Trophoblast cell (in vitro differentiated cells and primary cell): ENCODE measurements at regions not wholly inside any gene's neighbourhood (a gene's known extent, or its start where the extent isn't known, plus 50 kb on each side); places are given as distances from the start of the nearest gene placed in this dataset.
"Not testable (repeated sequence)": the region's sequence is repeated elsewhere in the genome, so short reads cannot be mapped to it uniquely, and the experiment has no call there.

Experiments used
- DNase-seq, 2 donors: peaks; one replicate each; pipeline ENCODE4 v3.0.0-alpha.2; 2016
- H2AFZ ChIP-seq: 2 replicates; pipeline ENCODE4 v1.6.1; 2013; ENCODE audit warnings: low read length, moderate library complexity, mild to moderate bottlenecking; ENCODE audit not compliant: insufficient read depth, poor library complexity
- H2AK5ac ChIP-seq: 2 replicates; pipeline ENCODE4 v1.6.1; 2013; ENCODE audit warnings: mild to moderate bottlenecking, low read length
- H2BK120ac ChIP-seq: 2 replicates; pipeline ENCODE4 v1.6.1; 2013; ENCODE audit warnings: low read length, mild to moderate bottlenecking, moderate library complexity; ENCODE audit not compliant: insufficient read depth, poor library complexity
- H2BK12ac ChIP-seq: 2 replicates; pipeline ENCODE4 v1.6.1; 2013; ENCODE audit warnings: mild to moderate bottlenecking, low read length, moderate library complexity
- H2BK5ac ChIP-seq: 2 replicates; pipeline ENCODE4 v1.6.1; 2013; ENCODE audit warnings: low read length, low read depth, moderate library complexity, mild to moderate bottlenecking; ENCODE audit not compliant: poor library complexity
- H3K14ac ChIP-seq: 2 replicates; pipeline ENCODE4 v1.6.1; 2013; ENCODE audit warnings: mild to moderate bottlenecking, low read length
- H3K18ac ChIP-seq: 2 replicates; pipeline ENCODE4 v1.6.1; 2013; ENCODE audit warnings: mild to moderate bottlenecking, low read length
- H3K23ac ChIP-seq: 2 replicates; pipeline ENCODE4 v1.6.1; 2013; ENCODE audit warnings: low read length
- H3K27ac ChIP-seq: 2 replicates; pipeline ENCODE4 v1.5.1; 2013; ENCODE audit warnings: low read depth, mild to moderate bottlenecking, inconsistent platforms, low read length, moderate library complexity
- H3K27me3 ChIP-seq: 2 replicates; pipeline ENCODE4 v1.6.1; 2013; ENCODE audit warnings: inconsistent platforms, mild to moderate bottlenecking, low read length, moderate library complexity; ENCODE audit not compliant: insufficient read depth
- H3K36me3 ChIP-seq, 2 experiments: 1 replicate in 1 of 2; 2 replicates in 1 of 2; pipeline ENCODE4 v1.6.1; 2013; ENCODE audit warnings: low read length in 2 of 2, mild to moderate bottlenecking in 2 of 2, moderate library complexity in 1 of 2; ENCODE audit not compliant: insufficient read depth in 2 of 2, control insufficient read depth in 1 of 2
- H3K4ac ChIP-seq: 2 replicates; pipeline ENCODE4 v1.6.1; 2013; ENCODE audit warnings: low read depth, mild to moderate bottlenecking, low read length, moderate library complexity
- H3K4me1 ChIP-seq, 2 experiments: 1 replicate in 1 of 2; 2 replicates in 1 of 2; pipeline ENCODE4 v1.6.1; 2013; ENCODE audit warnings: low read length in 2 of 2, mild to moderate bottlenecking in 2 of 2, moderate library complexity in 1 of 2; ENCODE audit not compliant: insufficient read depth in 2 of 2, control insufficient read depth in 1 of 2
- H3K4me2 ChIP-seq: 2 replicates; pipeline ENCODE4 v1.6.1; 2013; ENCODE audit warnings: inconsistent platforms, mild to moderate bottlenecking, low read length, moderate library complexity
- H3K4me3 ChIP-seq: 2 replicates; pipeline ENCODE4 v1.5.1; 2013; ENCODE audit warnings: mild to moderate bottlenecking, low read depth, low read length, inconsistent platforms
- H3K79me1 ChIP-seq: one replicate; pipeline ENCODE4 v1.6.1; 2013; ENCODE audit warnings: low read length
- H3K79me2 ChIP-seq: 2 replicates; pipeline ENCODE4 v1.6.1; 2013; ENCODE audit warnings: low read length, mild to moderate bottlenecking; ENCODE audit not compliant: control insufficient read depth, insufficient read depth, poor library complexity
- H3K9ac ChIP-seq: 2 replicates; pipeline ENCODE4 v1.6.1; 2013; ENCODE audit warnings: mild to moderate bottlenecking, low read length
- H3K9me3 ChIP-seq: 2 replicates; pipeline ENCODE4 v1.6.1; 2013; ENCODE audit warnings: low read depth, mild to moderate bottlenecking, control low read depth, inconsistent platforms, low read length; ENCODE audit not compliant: insufficient read depth
- H4K12ac ChIP-seq: 2 replicates; pipeline ENCODE4 v1.6.1; 2013; ENCODE audit warnings: low read depth, mild to moderate bottlenecking, low read length, moderate library complexity
- H4K8ac ChIP-seq: 2 replicates; pipeline ENCODE4 v1.6.1; 2013; ENCODE audit warnings: low read depth, mild to moderate bottlenecking, low read length, moderate library complexity
- H4K91ac ChIP-seq: one replicate; pipeline ENCODE4 v1.6.1; 2013; ENCODE audit warnings: low read depth, mild to moderate bottlenecking, low read length, moderate library complexity
- WGBS: extraction: QIAGEN DNeasy Blood & Tissue Kit; methylation state at CpG from one replicate; pipeline ENCODE4 v1.1.7; 2013; ENCODE audit warnings: missing lambda C conversion rate; ENCODE audit not compliant: insufficient read length, insufficient coverage; ENCODE audit errors: extremely low coverage; 5-methylcytosine and 5-hydroxymethylcytosine counted together

DNA sequence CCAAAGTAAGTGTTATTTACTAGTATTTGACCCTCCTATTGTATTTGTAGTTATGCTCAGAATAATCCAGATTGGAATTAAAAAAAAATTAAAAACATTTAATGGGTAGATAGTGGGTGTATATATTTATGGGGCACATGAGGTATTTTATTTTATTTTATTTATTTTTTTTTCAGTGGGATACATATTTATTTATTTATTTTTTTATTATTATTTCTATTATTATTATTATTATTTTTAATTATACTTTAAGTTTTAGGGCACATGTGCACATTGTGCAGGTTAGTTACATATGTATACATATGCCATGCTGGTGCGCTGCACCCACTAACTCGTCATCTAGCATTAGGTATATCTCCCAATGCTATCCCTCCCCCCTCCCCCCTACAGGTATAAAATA, 1211.8 kb downstream of the OTOL1 start:
- not testable (repeated sequence) for H4K91ac ChIP-seq

GRCh38 chr3:162708942-162709706, 1212.5 kb downstream of the OTOL1 start:
- H3K4ac ChIP-seq, DNase-seq, H4K91ac ChIP-seq, H3K36me3 ChIP-seq, H2AK5ac ChIP-seq, H2BK12ac ChIP-seq, H3K9ac ChIP-seq, H3K4me1 ChIP-seq, H4K12ac ChIP-seq, H2BK120ac ChIP-seq, H3K27me3 ChIP-seq, H3K4me2 ChIP-seq, H3K79me2 ChIP-seq, H3K79me1 ChIP-seq, H2BK5ac ChIP-seq, H3K14ac ChIP-seq, H3K27ac ChIP-seq, H2AFZ ChIP-seq, H3K9me3 ChIP-seq, H3K4me3 ChIP-seq, H3K18ac ChIP-seq, H3K23ac ChIP-seq, H4K8ac ChIP-seq: not testable (repeated sequence)
- no CpG with 5 or more reads among the region's 15 CpGs for WGBS

More for the DNA sequence above, 1211.8 kb downstream of the OTOL1 start:
- not testable (repeated sequence) for DNase-seq, H3K4me2 ChIP-seq, H2AFZ ChIP-seq, H3K14ac ChIP-seq, H3K36me3 ChIP-seq, H3K79me1 ChIP-seq, H2BK5ac ChIP-seq, H3K9me3 ChIP-seq, H3K23ac ChIP-seq, H3K4ac ChIP-seq, H3K4me1 ChIP-seq, H3K79me2 ChIP-seq, H3K4me3 ChIP-seq, H2BK12ac ChIP-seq, H4K8ac ChIP-seq, H3K27ac ChIP-seq, H3K18ac ChIP-seq, H2BK120ac ChIP-seq, H3K27me3 ChIP-seq, H2AK5ac ChIP-seq, H4K12ac ChIP-seq, H3K9ac ChIP-seq
- WGBS: no CpG with 5 or more reads among the region's 2 CpGs

- no CpG with 5 or more reads among the region's 30 CpGs for WGBS
- H4K12ac ChIP-seq: no peak overlapping the region
- no peaks in the 10 kb centered on the region for H3K36me3 ChIP-seq
- no peak overlapping the region for H4K8ac ChIP-seq
- H2AFZ ChIP-seq: no peak overlapping the region
- H3K27ac ChIP-seq: no peak overlapping the region
- no peaks in the 10 kb centered on the region for H3K79me1 ChIP-seq
- H3K79me2 ChIP-seq: no peaks in the 10 kb centered on the region
- H2BK120ac ChIP-seq: no peak overlapping the region
- H3K4ac ChIP-seq: no peak overlapping the region
- no peaks in the 10 kb centered on the region for H3K9me3 ChIP-seq
- no peak overlapping the region for H3K14ac ChIP-seq
- H4K91ac ChIP-seq: no peak overlapping the region
- no peak overlapping the region for H3K9ac ChIP-seq
- no peak overlapping the region for H3K4me2 ChIP-seq
- H2AK5ac ChIP-seq: no peak overlapping the region
- H3K23ac ChIP-seq: no peak overlapping the region
- no peak overlapping the region for H3K18ac ChIP-seq
- H2BK12ac ChIP-seq: no peak overlapping the region
- H3K4me1 ChIP-seq: no peaks in the 10 kb centered on the region
- H2BK5ac ChIP-seq: no peak overlapping the region
- H3K4me3 ChIP-seq: no peak overlapping the region
- DNase-seq: no peak
- H3K27me3 ChIP-seq: no peaks in the 10 kb centered on the region
These were observed 1213.9 kb downstream of the OTOL1 start for GRCh38 chr3:162710332-162711112.

GRCh38 chr3:162717074-162717473, 1220.5 kb downstream of the OTOL1 start:
- not testable (repeated sequence) for H4K8ac ChIP-seq, H2BK5ac ChIP-seq, H3K4me2 ChIP-seq, H3K23ac ChIP-seq, H3K18ac ChIP-seq, H3K79me1 ChIP-seq, H3K4ac ChIP-seq, H2AFZ ChIP-seq, H4K91ac ChIP-seq, DNase-seq, H3K4me3 ChIP-seq, H3K27me3 ChIP-seq, H3K27ac ChIP-seq, H3K14ac ChIP-seq, H4K12ac ChIP-seq, H2AK5ac ChIP-seq, H3K4me1 ChIP-seq, H3K36me3 ChIP-seq, H2BK12ac ChIP-seq, H2BK120ac ChIP-seq, H3K9ac ChIP-seq, H3K9me3 ChIP-seq, H3K79me2 ChIP-seq
- no CpG with 5 or more reads among the region's 6 CpGs for WGBS
